MCF 10A (cell line): ENCODE measurements at regions not wholly inside any gene's neighbourhood (a gene's known extent, or its start where the extent isn't known, plus 50 kb on each side); places are given as distances from the start of the nearest gene placed in this dataset.
"Not testable (repeated sequence)": the region's sequence is repeated elsewhere in the genome, so short reads cannot be mapped to it uniquely, and the experiment has no call there.

ENCODE experiments used
- BruUV-seq: library from RNA; stranded (reverse); fragments of 400-500 nt; replicated peaks from 2 replicates; lab custom pipeline; 2021; lab: Mats Ljungman, UMichigan
- CTCF ChIA-PET: fragments of 300-600 bp; sonication (Branson Sonifier 250); formaldehyde crosslinking; extraction: SDS; loops from one replicate; lab custom pipeline; 2021; ENCODE audit warnings: antibody characterized with exemption, inconsistent platforms; lab: Yijun Ruan, JAX
- POLR2A ChIA-PET: fragments of 300-600, 350-650 bp; sonication (Branson Sonifier 250); formaldehyde crosslinking; extraction: SDS; loops from one replicate; lab custom pipeline; 2020; ENCODE audit warnings: antibody characterized with exemption, inconsistent platforms; lab: Yijun Ruan, JAX
- DNase-seq: peaks from one replicate; pipeline ENCODE4 v3.0.0-alpha.2; 2018; ENCODE audit not compliant: unreplicated experiment
- H3K27ac Mint-ChIP-seq: one replicate; pipeline ENCODE4 v1.8.0; 2022; ENCODE audit warnings: mild to moderate bottlenecking, low read depth, mixed read lengths; ENCODE audit not compliant: unreplicated experiment
- H3K27me3 Mint-ChIP-seq: one replicate; pipeline ENCODE4 v1.8.0; 2022; ENCODE audit warnings: mixed read lengths; ENCODE audit not compliant: insufficient read depth, unreplicated experiment
- H3K36me3 Mint-ChIP-seq: one replicate; pipeline ENCODE4 v1.8.0; 2022; ENCODE audit warnings: mild to moderate bottlenecking, moderate library complexity, mixed read lengths; ENCODE audit not compliant: insufficient read depth, unreplicated experiment
- H3K4me1 Mint-ChIP-seq: one replicate; pipeline ENCODE4 v1.8.0; 2022; ENCODE audit warnings: mixed read lengths; ENCODE audit not compliant: insufficient read depth, unreplicated experiment
- H3K4me3 Mint-ChIP-seq: one replicate; pipeline ENCODE4 v1.8.0; 2022; ENCODE audit warnings: mild to moderate bottlenecking, moderate library complexity, mixed read lengths; ENCODE audit not compliant: unreplicated experiment
- H3K9me3 Mint-ChIP-seq: one replicate; pipeline ENCODE4 v1.8.0; 2022; ENCODE audit warnings: mixed read lengths; ENCODE audit not compliant: unreplicated experiment
- CTCF ChIP-seq: fragments of 200-600 bp; IDR thresholded peaks from one replicate; pipeline ENCODE4 v1.8.0; 2022; ENCODE audit warnings: antibody characterized with exemption, mild to moderate bottlenecking; ENCODE audit not compliant: unreplicated experiment
- intact Hi-C: fragments of 100-400 bp; cut with micrococcal nuclease; formaldehyde crosslinking; loops from 2 replicates; pipeline ENCODE4 v1.14.1; 2022

DNA sequence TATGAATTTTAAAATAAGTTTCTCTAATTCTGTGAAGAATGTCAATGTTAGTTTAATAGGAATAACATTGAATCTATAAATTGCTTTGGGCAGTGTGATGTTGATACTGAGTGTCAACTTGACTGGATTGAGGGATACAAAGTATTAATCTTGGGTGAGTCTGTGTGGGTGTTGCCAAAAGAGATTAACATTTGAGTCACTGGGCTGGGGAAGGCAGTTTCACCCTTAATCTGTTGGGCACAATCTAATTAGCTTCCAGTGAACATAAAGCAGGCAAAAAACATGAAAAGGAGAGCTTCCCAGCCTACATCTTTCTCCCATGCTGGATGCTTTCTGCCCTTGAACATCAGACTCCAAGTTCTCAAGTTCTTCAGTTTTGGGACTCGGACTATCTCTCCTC is 832.0 kb upstream of the ARRDC3 start:
- no peak overlapping the region for H3K27ac Mint-ChIP-seq
- no peaks in the 10 kb centered on the region for H3K36me3 Mint-ChIP-seq
- H3K9me3 Mint-ChIP-seq, result peaks cover 6% of the 10 kb centered on the region
- H3K4me1 Mint-ChIP-seq, result no peaks in the 10 kb centered on the region
- CTCF ChIA-PET, result no interaction called here
- no peak for TF ChIP-seq CTCF
- no peak for DNase-seq
- intact Hi-C loops, result no loop called here
- no peaks in the 10 kb centered on the region for H3K27me3 Mint-ChIP-seq
- POLR2A ChIA-PET, result no interaction called here
- BruUV-seq, result no TSS peak
- no peak overlapping the region for H3K4me3 Mint-ChIP-seq

DNA sequence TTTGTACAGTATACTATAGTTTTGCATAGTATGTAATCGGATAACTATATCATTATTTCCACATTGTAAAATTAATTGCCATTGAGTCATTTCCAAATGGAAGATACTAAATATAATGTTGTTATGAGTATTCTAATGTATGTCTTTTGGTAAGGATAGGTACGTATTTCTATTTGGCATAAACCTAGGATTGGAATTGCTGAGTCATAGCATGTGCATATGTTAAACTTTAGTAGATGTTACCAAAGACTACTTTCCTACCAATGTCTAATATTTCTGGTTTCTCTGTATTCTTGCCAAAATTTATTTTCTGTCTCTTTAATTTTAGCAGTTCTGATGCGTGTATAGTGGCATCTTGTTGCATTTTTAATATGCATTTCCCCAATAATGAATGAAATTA is 825.1 kb upstream of the ARRDC3 start:
- no TSS peak for BruUV-seq
- POLR2A ChIA-PET, result no interaction called here
- intact Hi-C loops, result no loop called here
- no peak for DNase-seq
- Mint-ChIP-seq H3K4me1 (no peaks in the 10 kb centered on the region), H3K4me3 (no peak overlapping the region), H3K27me3 (no peaks in the 10 kb centered on the region), H3K9me3 (peaks cover 6% of the 10 kb centered on the region), H3K27ac (no peak overlapping the region), H3K36me3 (no peaks in the 10 kb centered on the region)
- CTCF ChIA-PET, result no interaction called here
- no peak for TF ChIP-seq CTCF

DNA sequence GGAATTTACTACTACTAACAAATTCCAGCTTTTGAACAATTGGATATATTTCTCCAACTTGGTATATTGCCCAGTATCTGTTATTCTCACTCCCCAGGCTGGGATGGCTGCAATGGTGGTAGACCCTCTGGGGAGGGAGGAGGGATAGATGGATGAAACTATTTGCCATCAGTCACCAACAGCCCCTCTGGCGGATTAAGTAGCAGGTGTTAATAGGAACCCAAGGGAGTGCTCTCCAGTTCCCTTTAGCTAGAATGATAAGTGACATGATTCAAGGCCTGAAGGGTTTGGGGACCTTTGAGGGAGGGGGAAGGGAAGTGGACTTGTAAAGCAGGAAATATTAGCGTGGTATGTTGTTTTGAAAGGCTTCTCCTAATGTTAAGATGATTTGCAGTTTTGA is 824.0 kb upstream of the ARRDC3 start:
- intact Hi-C loops, result no loop called here
- no peak for TF ChIP-seq CTCF
- Mint-ChIP-seq H3K9me3 (peaks cover 2% of the 10 kb centered on the region), H3K36me3 (no peaks in the 10 kb centered on the region), H3K4me1 (no peaks in the 10 kb centered on the region), H3K4me3 (no peak overlapping the region), H3K27ac (no peak overlapping the region), H3K27me3 (no peaks in the 10 kb centered on the region)
- no peak for DNase-seq
- ChIA-PET CTCF (no interaction called here), POLR2A (no interaction called here)
- no TSS peak for BruUV-seq

DNA sequence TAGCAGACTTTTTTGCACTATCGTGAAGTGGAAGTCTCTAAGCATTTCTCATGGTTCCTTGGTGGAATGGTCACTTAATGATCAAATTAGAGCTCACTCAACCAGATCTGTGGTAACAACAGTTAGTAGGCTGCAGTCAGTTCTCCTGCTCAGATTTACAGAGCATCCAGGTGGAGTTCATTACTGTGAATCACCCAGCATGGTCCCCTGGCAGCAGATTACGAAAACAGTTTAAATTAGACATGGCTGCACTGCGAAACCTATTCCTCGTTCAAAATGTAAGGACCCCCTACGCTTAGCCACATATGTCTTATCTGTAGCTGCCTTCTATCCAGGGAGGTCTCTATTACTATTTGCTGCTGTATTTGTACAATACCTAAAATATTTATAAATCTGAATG is 823.6 kb upstream of the ARRDC3 start:
- DNase-seq, result no peak
- BruUV-seq, result no TSS peak
- ChIA-PET CTCF (no interaction called here), POLR2A (no interaction called here)
- H3K27me3 Mint-ChIP-seq, result no peaks in the 10 kb centered on the region
- no peak for TF ChIP-seq CTCF
- no peaks in the 10 kb centered on the region for H3K36me3 Mint-ChIP-seq
- H3K4me3 Mint-ChIP-seq, result no peak overlapping the region
- intact Hi-C loops, result no loop called here
- no peak overlapping the region for H3K27ac Mint-ChIP-seq
- H3K9me3 Mint-ChIP-seq, result no peaks in the 10 kb centered on the region
- H3K4me1 Mint-ChIP-seq, result no peaks in the 10 kb centered on the region

GRCh38 chr5:92199035-92199434 is 815.9 kb upstream of the ARRDC3 start:
- DNase-seq, H3K36me3 Mint-ChIP-seq, intact Hi-C loops, H3K4me3 Mint-ChIP-seq, H3K4me1 Mint-ChIP-seq, BruUV-seq, H3K9me3 Mint-ChIP-seq, POLR2A ChIA-PET, H3K27ac Mint-ChIP-seq, H3K27me3 Mint-ChIP-seq, CTCF ChIA-PET: not testable (repeated sequence)
